SU-DHL-6 (cell line): ENCODE measurements at regions not wholly inside any gene's neighbourhood (a gene's known extent, or its start where the extent isn't known, plus 50 kb on each side); places are given as distances from the start of the nearest gene placed in this dataset.

Source experiments
- EZH2phosphoT487 ChIP-seq: fragments of 200-600 bp; sonication (generic), shearing (Covaris generic); conservative IDR thresholded peaks from 2 replicates; pipeline ENCODE4 v1.6.1; 2018; ENCODE audit warnings: mild to moderate bottlenecking, antibody characterized with exemption, low read length, moderate library complexity, mixed read lengths
- TF ChIP-seq, protein P1 (sequence below): fragments of 200-600 bp; sonication (generic); IDR thresholded peaks from one replicate; pipeline ENCODE4 v1.5.1; 2017; ENCODE audit warnings: antibody characterized with exemption, mild to moderate bottlenecking, low read length, moderate library complexity; ENCODE audit not compliant: insufficient read depth, poor library complexity, severe bottlenecking

DNA sequence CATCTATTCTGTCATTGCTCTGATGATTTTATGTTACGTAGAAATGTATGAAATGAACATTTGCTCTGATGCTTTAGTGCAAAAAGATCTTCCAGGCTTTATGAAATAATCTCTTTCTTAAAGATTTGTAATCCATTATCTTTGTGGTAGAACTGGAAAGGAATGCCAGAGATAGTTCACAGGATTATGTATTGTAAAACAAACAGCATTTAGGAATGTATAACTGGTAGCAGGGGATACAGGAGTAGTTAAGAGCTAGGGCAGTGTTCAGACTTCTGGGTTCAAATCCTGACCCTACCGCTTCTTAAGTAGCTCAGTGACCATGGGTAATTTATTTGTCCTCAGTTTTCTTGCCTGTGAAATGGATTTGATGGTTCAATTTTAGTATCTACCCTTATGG lies 429.8 kb upstream of the TPM1 start:
- TF ChIP-seq, protein P1, sequence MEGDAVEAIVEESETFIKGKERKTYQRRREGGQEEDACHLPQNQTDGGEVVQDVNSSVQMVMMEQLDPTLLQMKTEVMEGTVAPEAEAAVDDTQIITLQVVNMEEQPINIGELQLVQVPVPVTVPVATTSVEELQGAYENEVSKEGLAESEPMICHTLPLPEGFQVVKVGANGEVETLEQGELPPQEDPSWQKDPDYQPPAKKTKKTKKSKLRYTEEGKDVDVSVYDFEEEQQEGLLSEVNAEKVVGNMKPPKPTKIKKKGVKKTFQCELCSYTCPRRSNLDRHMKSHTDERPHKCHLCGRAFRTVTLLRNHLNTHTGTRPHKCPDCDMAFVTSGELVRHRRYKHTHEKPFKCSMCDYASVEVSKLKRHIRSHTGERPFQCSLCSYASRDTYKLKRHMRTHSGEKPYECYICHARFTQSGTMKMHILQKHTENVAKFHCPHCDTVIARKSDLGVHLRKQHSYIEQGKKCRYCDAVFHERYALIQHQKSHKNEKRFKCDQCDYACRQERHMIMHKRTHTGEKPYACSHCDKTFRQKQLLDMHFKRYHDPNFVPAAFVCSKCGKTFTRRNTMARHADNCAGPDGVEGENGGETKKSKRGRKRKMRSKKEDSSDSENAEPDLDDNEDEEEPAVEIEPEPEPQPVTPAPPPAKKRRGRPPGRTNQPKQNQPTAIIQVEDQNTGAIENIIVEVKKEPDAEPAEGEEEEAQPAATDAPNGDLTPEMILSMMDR: no peak
- TF ChIP-seq EZH2phosphoT487: no peak
